HG02943 (cell line): ENCODE measurements at regions not wholly inside any gene's neighbourhood (a gene's known extent, or its start where the extent isn't known, plus 50 kb on each side); places are given as distances from the start of the nearest gene placed in this dataset.

Source experiments
- ATAC-seq: cut with Tn5 transposase; IDR thresholded peaks from one replicate; pipeline ENCODE4 v1.9.1; 2021; ENCODE audit warnings: mild to moderate bottlenecking, low read depth, moderate library complexity; ENCODE audit not compliant: unreplicated experiment

GRCh38 chr3:113051787-113052186 is 61.0 kb downstream of the GTPBP8 start:
- no peak for ATAC-seq

- no peak for ATAC-seq
Measured at GRCh38 chr3:113053169-113053568, 62.4 kb downstream of the GTPBP8 start.

DNA sequence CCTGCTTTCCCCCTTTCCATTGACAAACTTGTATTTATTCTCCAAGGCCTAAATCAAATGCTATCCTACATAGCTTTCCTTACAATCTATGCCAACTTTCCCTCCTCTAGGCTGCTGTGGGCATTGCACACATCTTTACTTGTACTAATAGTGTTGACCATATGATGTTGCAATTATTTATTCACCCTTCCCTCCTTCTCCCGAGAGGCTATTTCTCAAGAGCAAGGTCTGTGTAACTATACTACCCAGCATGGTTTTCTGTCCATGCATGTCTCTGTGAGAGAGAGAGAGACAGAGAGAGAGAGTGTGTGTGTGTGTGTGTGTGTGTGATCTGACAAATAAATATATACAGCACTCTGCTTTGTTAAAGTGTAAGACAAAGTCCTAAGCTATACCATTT is 63.8 kb downstream of the GTPBP8 start:
- no peak for ATAC-seq

DNA sequence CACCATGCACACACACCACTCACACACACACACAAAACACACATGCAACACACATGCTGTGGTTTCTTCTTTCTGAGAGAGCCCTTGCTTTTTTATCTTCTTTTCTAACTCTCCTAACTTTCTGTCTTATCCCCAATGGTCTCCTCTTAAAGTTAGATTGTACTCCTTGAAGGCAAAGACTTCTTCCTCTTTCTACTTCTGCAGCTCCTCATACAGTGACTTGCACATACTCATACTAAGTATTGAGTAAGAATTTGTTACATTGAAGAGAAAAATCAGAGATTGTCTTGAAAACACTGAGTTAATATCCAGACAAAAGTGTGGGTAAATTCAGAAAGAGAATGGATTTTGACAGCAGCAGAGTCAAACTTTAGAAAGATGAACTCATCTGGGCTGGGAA is 64.4 kb downstream of the GTPBP8 start:
- ATAC-seq, result no peak

DNA sequence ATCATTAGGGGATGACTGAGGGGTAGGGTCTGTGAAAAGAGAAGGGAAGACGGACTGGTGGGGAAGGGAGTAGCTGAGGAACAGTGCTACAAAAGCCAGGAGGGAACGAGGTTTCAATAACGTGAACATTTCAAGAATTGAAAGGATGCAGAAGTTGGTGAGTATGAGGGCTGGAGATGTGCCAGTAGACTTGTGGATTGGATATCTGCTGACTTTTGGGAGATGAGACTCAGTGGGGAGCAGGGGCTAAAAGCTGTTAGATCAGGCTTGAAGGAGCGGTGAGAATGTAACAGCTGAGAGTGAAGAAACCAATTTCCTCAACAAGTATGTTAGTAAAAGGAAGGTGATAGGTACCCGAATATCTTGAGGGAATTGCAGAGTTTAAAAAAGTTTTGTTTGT is 65.2 kb downstream of the GTPBP8 start:
- ATAC-seq, result no peak

DNA sequence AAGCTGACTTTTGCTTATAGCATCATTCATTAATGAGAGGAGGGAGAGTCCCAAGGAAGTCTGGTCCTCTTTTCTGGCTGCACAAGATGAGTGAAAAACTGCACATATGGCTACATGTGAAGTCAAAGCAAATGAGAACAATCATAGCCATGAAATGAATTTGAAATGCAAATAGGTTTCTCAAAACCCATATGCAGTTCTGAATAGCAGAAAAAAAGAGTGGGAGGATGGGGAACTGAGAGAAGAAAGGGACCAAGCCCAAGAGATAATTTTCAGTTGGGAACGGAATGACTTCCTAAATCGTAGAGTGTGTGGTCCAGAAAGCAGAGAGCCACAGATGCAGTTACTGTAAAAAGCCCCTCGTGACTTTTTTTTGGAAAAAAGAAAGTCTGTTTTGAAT is 66.3 kb downstream of the GTPBP8 start:
- peak; percentile 58 for ATAC-seq

DNA sequence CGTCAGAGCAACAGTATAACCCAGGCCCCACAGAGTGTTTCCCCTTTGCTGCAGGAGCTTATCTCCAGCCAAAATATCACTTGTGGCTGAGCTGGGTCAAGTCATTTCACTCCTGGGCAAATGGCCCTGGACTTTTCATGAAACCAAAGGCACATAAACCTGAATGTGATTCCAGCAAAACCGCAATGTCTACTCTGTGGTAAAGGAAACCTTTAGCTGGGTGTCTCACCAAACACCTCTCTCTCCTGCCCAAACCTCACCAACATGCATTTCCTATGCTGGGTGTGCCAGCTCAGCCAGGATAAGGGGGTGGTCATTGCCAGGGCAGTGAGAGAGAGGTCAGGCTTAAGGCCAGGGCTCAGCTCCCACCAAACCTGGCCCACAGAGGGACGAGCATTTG is 67.4 kb downstream of the GTPBP8 start:
- no peak for ATAC-seq

- no peak for ATAC-seq
Measured at GRCh38 chr3:113062705-113063104, 71.9 kb downstream of the GTPBP8 start.

GRCh38 chr3:113063126-113063894 is 72.5 kb downstream of the GTPBP8 start:
- ATAC-seq, result no peak

- no peak for ATAC-seq
Measured at GRCh38 chr3:113064183-113064582, 73.4 kb downstream of the GTPBP8 start.

GRCh38 chr3:113065336-113065735 is 74.6 kb downstream of the GTPBP8 start:
- no peak for ATAC-seq

DNA sequence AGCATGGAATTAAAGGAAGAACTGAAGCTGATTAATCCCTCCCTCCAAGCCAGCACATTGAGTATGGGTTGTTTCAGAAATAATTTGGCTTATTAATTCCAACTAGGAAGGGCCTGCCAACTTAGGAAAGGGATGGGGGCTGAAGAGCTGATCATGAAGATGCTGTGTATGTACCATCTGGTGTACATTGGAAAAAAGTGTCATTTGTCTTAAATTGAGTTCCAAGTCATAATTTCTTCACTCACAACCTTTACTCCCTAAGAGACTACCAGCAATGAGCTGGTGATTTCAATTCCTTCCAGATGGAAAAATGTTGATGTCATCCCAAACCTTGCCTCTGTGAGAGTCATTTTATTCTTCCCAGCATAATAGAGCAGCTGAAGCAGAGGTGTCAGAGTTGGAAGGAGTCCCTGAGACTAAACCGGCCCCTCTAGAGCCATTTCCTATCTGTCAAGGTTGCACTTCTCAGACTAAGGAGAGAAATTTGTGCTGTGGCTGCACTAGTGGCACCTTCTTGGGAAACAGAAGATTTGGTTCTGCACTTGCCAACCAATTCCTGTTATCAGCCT is 79.4 kb downstream of the GTPBP8 start:
- ATAC-seq, result peak; percentile 26

GRCh38 chr3:113070681-113071113 is 79.9 kb downstream of the GTPBP8 start:
- ATAC-seq, result peak; percentile 100

DNA sequence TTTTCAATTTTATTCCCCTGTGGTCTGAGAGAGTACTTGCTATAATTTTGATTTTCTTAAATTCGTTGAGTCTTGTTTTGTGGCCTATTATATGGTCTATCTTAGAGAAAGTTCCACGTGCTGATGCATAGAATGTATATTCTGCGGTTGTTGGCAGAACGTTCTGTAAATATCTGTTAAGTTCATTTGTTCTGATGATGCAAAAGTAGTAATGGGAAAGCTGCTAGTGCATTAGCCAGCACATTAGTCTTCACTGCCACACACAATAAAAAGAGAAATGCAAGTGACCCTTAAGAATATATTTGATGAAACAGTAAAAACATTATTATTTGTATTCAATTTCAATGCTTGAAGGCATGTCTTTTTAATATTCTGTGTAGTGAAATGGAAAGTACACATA is 84.8 kb downstream of the GTPBP8 start:
- ATAC-seq, result no peak

- peak; percentile 78 for ATAC-seq
Measured at GRCh38 chr3:113079218-113079961, 88.6 kb downstream of the GTPBP8 start.

- no peak for ATAC-seq
Measured at GRCh38 chr3:113084777-113085176, 94.0 kb downstream of the GTPBP8 start.

DNA sequence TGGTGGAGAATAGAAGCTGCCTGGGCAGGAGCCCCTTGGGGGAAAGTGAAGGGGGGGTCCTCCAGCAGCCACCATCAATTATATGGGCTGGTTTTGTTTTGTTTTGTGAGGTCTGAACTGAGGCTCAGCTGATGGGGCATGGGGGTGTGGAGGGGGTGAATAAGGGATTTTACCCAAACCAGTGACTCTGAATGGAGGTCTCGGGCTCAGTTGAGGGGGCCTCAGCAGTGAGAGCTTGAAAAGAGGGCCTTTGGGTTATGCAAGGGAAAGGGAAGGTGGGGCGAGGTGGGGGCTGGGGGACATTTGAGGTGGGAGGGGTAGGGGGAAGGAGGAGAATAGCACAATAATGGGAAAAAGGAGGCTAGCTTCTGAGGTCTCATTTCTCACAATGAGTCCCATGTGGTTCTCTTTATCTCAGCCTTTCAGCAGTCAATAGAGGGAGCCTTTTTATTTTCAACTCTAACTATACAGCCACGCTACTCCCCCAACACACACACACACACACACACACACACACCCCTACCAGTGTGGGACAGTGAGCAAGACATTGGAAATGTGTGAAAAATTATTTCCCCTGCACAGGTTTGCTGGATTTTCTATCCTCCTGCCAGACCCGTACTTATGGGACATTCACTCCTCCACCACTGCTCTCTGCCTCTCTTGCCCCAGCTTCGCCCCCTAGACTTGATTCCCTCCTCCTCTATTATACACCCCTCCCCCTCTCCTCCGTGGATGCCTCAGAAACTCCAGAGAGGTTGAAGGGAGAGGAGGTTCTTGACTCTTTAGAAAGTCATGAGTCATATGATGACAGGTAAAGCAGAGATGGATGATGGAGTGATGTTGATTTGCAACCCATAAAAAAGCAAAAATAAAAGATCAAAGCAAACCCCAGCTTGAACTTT is 96.0 kb downstream of the GTPBP8 start:
- ATAC-seq, result no peak

- no peak for ATAC-seq
Measured at GRCh38 chr3:113088616-113089015, 97.8 kb downstream of the GTPBP8 start.

- no peak for ATAC-seq
Measured at GRCh38 chr3:113091417-113091816, 100.6 kb downstream of the GTPBP8 start.

DNA sequence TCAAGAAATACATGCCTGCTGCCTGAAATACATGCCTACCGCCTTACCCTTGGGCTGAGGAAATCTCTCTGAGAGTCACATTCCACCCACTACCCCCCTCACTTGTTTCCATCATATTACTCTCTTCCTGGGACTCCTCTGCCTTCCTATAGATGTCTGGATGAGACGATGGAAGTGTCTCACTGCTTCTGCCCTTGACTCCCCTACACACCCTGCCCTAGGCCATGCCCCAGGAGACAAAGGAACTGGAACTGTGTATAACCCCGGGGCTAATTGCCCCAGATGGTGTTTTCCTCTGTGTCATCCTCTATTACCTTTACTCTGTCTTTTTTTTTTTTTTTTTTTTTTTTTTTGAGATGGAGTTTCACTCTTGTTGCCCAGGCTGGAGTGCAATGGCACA is 102.0 kb downstream of the GTPBP8 start:
- ATAC-seq, result no peak
